ENCODE measurements at regions not wholly inside any gene's neighbourhood (a gene's known extent, or its start where the extent isn't known, plus 50 kb on each side); places are given as distances from the start of the nearest gene placed in this dataset.

DNA sequence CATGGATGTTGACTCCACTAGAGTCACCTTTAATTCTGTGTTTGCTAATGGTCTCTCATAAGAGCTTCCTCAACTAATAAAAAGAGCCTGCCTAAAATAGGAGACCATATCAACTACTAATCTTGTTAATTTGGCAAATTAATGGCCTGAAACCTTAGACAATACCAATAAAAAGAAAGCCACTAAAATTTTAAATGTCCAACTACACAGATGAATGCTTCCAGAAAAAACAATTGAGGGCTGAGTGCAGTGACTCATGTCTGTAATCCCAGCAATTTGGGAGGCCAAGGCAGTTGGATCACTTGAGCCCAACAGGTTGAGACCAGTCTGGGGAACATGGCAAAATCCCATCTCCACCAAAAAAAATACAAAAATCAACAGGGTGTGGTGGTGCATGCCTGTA is 230.9 kb downstream of the NSUN3 start:
- TF ChIP-seq RAD21 (conservative IDR thresholded peaks at IDR 0.05) (no peak), EP300 (conservative IDR thresholded peaks at IDR 0.05; ENCODE audit: poor library complexity, severe bottlenecking) (no peak), POLR2AphosphoS5 (IDR thresholded peaks at IDR 0.05) (no peak), MXI1 (conservative IDR thresholded peaks at IDR 0.05; ENCODE audit: poor library complexity, severe bottlenecking) (no peak), TAF1 (IDR thresholded peaks at IDR 0.05; ENCODE audit: low read depth) (no peak), SMC3 (conservative IDR thresholded peaks at IDR 0.05; ENCODE audit: poor library complexity) (no peak), EZH2 (IDR thresholded peaks at IDR 0.05; ENCODE audit: borderline replicate concordance, insufficient read depth, low read length, poor library complexity, severe bottlenecking) (no peak)
- TF ChIP-seq, protein P1, sequence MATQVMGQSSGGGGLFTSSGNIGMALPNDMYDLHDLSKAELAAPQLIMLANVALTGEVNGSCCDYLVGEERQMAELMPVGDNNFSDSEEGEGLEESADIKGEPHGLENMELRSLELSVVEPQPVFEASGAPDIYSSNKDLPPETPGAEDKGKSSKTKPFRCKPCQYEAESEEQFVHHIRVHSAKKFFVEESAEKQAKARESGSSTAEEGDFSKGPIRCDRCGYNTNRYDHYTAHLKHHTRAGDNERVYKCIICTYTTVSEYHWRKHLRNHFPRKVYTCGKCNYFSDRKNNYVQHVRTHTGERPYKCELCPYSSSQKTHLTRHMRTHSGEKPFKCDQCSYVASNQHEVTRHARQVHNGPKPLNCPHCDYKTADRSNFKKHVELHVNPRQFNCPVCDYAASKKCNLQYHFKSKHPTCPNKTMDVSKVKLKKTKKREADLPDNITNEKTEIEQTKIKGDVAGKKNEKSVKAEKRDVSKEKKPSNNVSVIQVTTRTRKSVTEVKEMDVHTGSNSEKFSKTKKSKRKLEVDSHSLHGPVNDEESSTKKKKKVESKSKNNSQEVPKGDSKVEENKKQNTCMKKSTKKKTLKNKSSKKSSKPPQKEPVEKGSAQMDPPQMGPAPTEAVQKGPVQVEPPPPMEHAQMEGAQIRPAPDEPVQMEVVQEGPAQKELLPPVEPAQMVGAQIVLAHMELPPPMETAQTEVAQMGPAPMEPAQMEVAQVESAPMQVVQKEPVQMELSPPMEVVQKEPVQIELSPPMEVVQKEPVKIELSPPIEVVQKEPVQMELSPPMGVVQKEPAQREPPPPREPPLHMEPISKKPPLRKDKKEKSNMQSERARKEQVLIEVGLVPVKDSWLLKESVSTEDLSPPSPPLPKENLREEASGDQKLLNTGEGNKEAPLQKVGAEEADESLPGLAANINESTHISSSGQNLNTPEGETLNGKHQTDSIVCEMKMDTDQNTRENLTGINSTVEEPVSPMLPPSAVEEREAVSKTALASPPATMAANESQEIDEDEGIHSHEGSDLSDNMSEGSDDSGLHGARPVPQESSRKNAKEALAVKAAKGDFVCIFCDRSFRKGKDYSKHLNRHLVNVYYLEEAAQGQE (IDR thresholded peaks at IDR 0.05; ENCODE audit: borderline replicate concordance) = no peak
- TF ChIP-seq, protein P2, sequence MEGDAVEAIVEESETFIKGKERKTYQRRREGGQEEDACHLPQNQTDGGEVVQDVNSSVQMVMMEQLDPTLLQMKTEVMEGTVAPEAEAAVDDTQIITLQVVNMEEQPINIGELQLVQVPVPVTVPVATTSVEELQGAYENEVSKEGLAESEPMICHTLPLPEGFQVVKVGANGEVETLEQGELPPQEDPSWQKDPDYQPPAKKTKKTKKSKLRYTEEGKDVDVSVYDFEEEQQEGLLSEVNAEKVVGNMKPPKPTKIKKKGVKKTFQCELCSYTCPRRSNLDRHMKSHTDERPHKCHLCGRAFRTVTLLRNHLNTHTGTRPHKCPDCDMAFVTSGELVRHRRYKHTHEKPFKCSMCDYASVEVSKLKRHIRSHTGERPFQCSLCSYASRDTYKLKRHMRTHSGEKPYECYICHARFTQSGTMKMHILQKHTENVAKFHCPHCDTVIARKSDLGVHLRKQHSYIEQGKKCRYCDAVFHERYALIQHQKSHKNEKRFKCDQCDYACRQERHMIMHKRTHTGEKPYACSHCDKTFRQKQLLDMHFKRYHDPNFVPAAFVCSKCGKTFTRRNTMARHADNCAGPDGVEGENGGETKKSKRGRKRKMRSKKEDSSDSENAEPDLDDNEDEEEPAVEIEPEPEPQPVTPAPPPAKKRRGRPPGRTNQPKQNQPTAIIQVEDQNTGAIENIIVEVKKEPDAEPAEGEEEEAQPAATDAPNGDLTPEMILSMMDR (IDR thresholded peaks at IDR 0.05; ENCODE audit: poor library complexity, severe bottlenecking) = no peak

DNA sequence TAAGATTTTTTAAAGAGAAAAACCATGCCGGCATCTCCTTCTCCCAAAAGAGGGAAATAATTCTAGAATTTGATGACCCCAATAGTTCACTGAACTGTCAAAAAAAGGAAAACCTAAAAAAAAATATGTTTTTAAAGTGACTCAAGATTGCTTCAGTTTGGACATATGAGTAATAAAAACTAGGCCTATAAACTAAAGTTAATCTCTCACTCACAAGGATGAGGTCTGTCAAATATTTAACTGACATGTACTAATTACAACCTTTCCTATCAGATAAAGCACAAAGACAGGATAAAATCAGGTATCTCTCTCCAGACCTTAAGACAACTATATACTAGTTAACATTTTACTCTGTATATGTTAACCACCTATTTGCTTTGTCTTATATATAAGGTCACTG is 231.9 kb downstream of the NSUN3 start:
- Histone ChIP-seq H4K20me1 (ENCODE audit: insufficient read depth) (no peaks in the 10 kb centered on the region), H3K9me2 (ENCODE audit: insufficient read depth, low read length) (no peaks in the 10 kb centered on the region), H3K9me3 (ENCODE audit: low read length) (no peaks in the 10 kb centered on the region), H3K4me3 (ENCODE audit: low read length) (no peak overlapping the region), H3K36me3 (ENCODE audit: insufficient read depth, low read length) (no peaks in the 10 kb centered on the region), H3K79me2 (replicated peaks; ENCODE audit: insufficient read depth, low read length) (no peaks in the 10 kb centered on the region), H3K27ac (ENCODE audit: low read length) (no peak overlapping the region), H3K9ac (ENCODE audit: low read length) (no peak overlapping the region), H3K4me2 (ENCODE audit: low read length) (no peak overlapping the region), H3K27me3 (ENCODE audit: insufficient read depth, low read depth, low read length) (no peaks in the 10 kb centered on the region), H3F3A (ENCODE audit: insufficient read depth, low read length, poor library complexity, severe bottlenecking) (no peaks in the 10 kb centered on the region), H2AFZ (ENCODE audit: low read depth, low read length) (no peak overlapping the region)
- TF ChIP-seq RAD21 (conservative IDR thresholded peaks at IDR 0.05) (no peak), MXI1 (conservative IDR thresholded peaks at IDR 0.05; ENCODE audit: poor library complexity, severe bottlenecking) (no peak), EP300 (conservative IDR thresholded peaks at IDR 0.05; ENCODE audit: poor library complexity, severe bottlenecking) (no peak), EZH2 (IDR thresholded peaks at IDR 0.05; ENCODE audit: borderline replicate concordance, insufficient read depth, low read length, poor library complexity, severe bottlenecking) (no peak), TAF1 (IDR thresholded peaks at IDR 0.05; ENCODE audit: low read depth) (no peak)
- TF ChIP-seq, protein P2 (IDR thresholded peaks at IDR 0.05; ENCODE audit: poor library complexity, severe bottlenecking) = no peak

More for the DNA sequence above, 230.9 kb downstream of the NSUN3 start:
- no peak overlapping the region for H3K9ac ChIP-seq (ENCODE audit: low read length)
- H3F3A ChIP-seq (ENCODE audit: insufficient read depth, low read length, poor library complexity, severe bottlenecking) = no peaks in the 10 kb centered on the region
- no peak overlapping the region for H3K4me2 ChIP-seq (ENCODE audit: low read length)
- no peaks in the 10 kb centered on the region for H3K9me2 ChIP-seq (ENCODE audit: insufficient read depth, low read length)
- H3K9me3 ChIP-seq (ENCODE audit: low read length) = no peaks in the 10 kb centered on the region
- H4K20me1 ChIP-seq (ENCODE audit: insufficient read depth) = no peaks in the 10 kb centered on the region
- no peaks in the 10 kb centered on the region for H3K79me2 ChIP-seq (replicated peaks; ENCODE audit: insufficient read depth, low read length)
- H3K27me3 ChIP-seq (ENCODE audit: insufficient read depth, low read depth, low read length) = no peaks in the 10 kb centered on the region
- H3K36me3 ChIP-seq (ENCODE audit: insufficient read depth, low read length) = no peaks in the 10 kb centered on the region
- no peak overlapping the region for H2AFZ ChIP-seq (ENCODE audit: low read depth, low read length)
- no peak overlapping the region for H3K27ac ChIP-seq (ENCODE audit: low read length)
- H3K4me3 ChIP-seq (ENCODE audit: low read length) = no peak overlapping the region
